Fibroblast of pulmonary artery (primary cell): ENCODE measurements at regions not wholly inside any gene's neighbourhood (a gene's known extent, or its start where the extent isn't known, plus 50 kb on each side); places are given as distances from the start of the nearest gene placed in this dataset.

Source experiments
- DNase-seq: peaks from one replicate; pipeline ENCODE4 v3.0.0-alpha.2; 2010; ENCODE audit warnings: low read depth
- H3K4me3 ChIP-seq: replicated peaks from 2 replicates; pipeline ENCODE4 v1.5.1; 2011; ENCODE audit warnings: low read depth, mild to moderate bottlenecking, control low read depth, low read length, moderate library complexity
- CTCF ChIP-seq: IDR thresholded peaks from 2 replicates; pipeline ENCODE4 v1.5.1; 2011; ENCODE audit warnings: mild to moderate bottlenecking, control low read depth, low read length, inconsistent platforms; ENCODE audit errors: missing control alignments

GRCh38 chr20:51237791-51238190 lies 214.9 kb upstream of the KCNG1 start:
- no peak for DNase-seq
- TF ChIP-seq CTCF, result no peak
- no peak overlapping the region for H3K4me3 ChIP-seq

- TF ChIP-seq CTCF, result no peak
- DNase-seq, result peak; percentile 49
- H3K4me3 ChIP-seq, result no peak overlapping the region
Observed at GRCh38 chr20:51237278-51237677, 214.4 kb upstream of the KCNG1 start.

- no peak for TF ChIP-seq CTCF
- DNase-seq, result no peak
Observed at GRCh38 chr20:51236421-51236820, 213.5 kb upstream of the KCNG1 start.

GRCh38 chr20:51233345-51233744 lies 210.4 kb upstream of the KCNG1 start:
- H3K4me3 ChIP-seq, result no peak overlapping the region
- no peak for DNase-seq
- no peak for TF ChIP-seq CTCF

More at GRCh38 chr20:51236421-51236820, 213.5 kb upstream of the KCNG1 start:
- no peak overlapping the region for H3K4me3 ChIP-seq

GRCh38 chr20:51230727-51231126 lies 207.8 kb upstream of the KCNG1 start:
- TF ChIP-seq CTCF, result no peak
- no peak overlapping the region for H3K4me3 ChIP-seq
- DNase-seq, result no peak

GRCh38 chr20:51228763-51229162 lies 205.9 kb upstream of the KCNG1 start:
- TF ChIP-seq CTCF, result no peak
- no peak for DNase-seq
- no peak overlapping the region for H3K4me3 ChIP-seq

GRCh38 chr20:51227744-51228143 lies 204.8 kb upstream of the KCNG1 start:
- no peak overlapping the region for H3K4me3 ChIP-seq
- no peak for DNase-seq
- TF ChIP-seq CTCF, result no peak
